ENCODE measurements at regions not wholly inside any gene's neighbourhood (a gene's known extent, or its start where the extent isn't known, plus 50 kb on each side); places are given as distances from the start of the nearest gene placed in this dataset.

DNA sequence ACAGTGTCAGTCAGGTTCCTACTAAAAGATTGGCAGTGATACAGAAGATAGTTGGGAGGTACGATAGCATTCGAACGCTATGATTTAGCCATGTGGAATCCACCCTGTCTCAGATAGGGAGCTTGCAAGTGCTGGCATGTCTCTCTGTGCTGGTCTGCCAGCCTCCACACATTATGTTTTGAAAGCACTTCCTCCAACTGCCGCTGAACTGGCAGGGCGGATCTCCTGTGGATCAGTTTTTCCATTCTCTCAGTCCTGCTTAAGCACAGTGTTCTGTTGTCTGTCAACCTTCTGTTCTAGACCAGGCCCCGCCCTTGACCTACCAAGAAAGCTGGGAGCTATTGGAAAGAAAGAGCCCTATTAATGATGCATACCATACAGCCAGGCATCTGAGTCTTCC lies 65.5 kb upstream of the PALMD start:
- TF ChIP-seq POLR2A (IDR thresholded peaks at IDR 0.05), result no peak
- TF ChIP-seq, protein P1, sequence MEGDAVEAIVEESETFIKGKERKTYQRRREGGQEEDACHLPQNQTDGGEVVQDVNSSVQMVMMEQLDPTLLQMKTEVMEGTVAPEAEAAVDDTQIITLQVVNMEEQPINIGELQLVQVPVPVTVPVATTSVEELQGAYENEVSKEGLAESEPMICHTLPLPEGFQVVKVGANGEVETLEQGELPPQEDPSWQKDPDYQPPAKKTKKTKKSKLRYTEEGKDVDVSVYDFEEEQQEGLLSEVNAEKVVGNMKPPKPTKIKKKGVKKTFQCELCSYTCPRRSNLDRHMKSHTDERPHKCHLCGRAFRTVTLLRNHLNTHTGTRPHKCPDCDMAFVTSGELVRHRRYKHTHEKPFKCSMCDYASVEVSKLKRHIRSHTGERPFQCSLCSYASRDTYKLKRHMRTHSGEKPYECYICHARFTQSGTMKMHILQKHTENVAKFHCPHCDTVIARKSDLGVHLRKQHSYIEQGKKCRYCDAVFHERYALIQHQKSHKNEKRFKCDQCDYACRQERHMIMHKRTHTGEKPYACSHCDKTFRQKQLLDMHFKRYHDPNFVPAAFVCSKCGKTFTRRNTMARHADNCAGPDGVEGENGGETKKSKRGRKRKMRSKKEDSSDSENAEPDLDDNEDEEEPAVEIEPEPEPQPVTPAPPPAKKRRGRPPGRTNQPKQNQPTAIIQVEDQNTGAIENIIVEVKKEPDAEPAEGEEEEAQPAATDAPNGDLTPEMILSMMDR (IDR thresholded peaks at IDR 0.05), result peak in 3 of 6 experiments; percentile 39 to 59 (median 44)
- Histone ChIP-seq H3K27me3 (no peaks in the 10 kb centered on the region), H3K27ac (peak overlapping the region; percentile 40 to 78 (median 76)), H3K4me3 (no peak overlapping the region), H3K9me3 (no peaks in the 10 kb centered on the region), H3K4me1 (peaks cover 0 to 24% (median 11%) of the 10 kb centered on the region in 3 donors), H3K36me3 (no peaks in the 10 kb centered on the region)
- 41 to 54% methylated on average over 5 of the region's 6 CpGs for WGBS, 2 donors
- intact Hi-C loops (cut with DNase I), result no loop called here
- DNase-seq, result no peak

DNA sequence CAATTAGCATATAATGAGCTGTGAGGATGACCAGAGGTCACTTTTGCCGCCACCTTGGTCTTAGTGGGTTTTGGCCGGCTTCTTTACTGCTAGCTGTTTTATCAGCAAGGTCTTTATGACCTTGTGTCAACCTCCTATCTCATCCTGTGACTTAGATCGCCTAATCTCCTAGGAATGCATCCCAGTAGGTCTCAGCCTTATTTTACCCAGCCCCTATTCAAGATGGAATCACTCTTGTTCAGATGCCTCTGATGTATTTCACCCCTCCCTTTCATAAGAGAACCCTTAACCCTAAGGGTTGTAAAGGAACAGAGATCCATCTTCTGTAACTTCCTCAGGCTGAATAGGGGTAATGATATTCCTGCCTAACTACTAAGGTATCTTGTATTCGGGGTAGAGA lies 58.9 kb upstream of the PALMD start:
- no peaks in the 10 kb centered on the region for H3K9me3 ChIP-seq
- DNase-seq, result no peak
- 75 to 79% methylated on average over 4 of the region's 4 CpGs for WGBS, 2 donors
- no peaks in the 10 kb centered on the region for H3K36me3 ChIP-seq
- H3K4me1 ChIP-seq, result peaks cover 0 to 5% (median 0%) of the 10 kb centered on the region in 3 donors
- H3K27ac ChIP-seq, result no peak overlapping the region
- no peaks in the 10 kb centered on the region for H3K27me3 ChIP-seq
- no peak overlapping the region for H3K4me3 ChIP-seq
- no peak for TF ChIP-seq POLR2A (IDR thresholded peaks at IDR 0.05)
- TF ChIP-seq, protein P1 (IDR thresholded peaks at IDR 0.05), result no peak
- intact Hi-C loops (cut with DNase I), result no loop called here

DNA sequence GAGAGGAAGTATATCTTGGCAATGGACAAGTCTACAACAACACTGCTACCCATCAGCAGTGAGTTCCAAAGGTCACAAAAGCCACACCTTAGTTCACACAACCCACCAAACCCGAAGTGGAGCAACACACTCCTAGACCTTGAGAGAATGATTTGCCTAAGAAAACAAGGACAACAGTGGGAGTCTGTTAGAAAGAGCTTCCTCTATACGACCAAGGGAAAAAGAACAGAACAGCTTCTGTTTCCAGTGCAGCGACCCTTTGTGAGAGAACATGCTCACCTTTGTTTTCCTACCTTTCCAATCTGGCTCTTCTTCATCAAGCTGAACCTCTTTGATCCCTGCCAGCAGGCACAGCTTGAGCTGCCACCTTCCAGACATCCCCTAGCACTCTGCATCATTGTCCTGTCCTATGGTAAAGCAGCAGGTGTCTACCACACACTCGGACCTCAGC lies 56.7 kb upstream of the PALMD start:
- intact Hi-C loops (cut with DNase I), result no loop called here
- no peak overlapping the region for H3K4me3 ChIP-seq
- H3K4me1 ChIP-seq, result peaks cover 0 to 5% (median 0%) of the 10 kb centered on the region in 3 donors
- no peak for TF ChIP-seq POLR2A (IDR thresholded peaks at IDR 0.05)
- TF ChIP-seq, protein P1 (IDR thresholded peaks at IDR 0.05), result no peak
- no peaks in the 10 kb centered on the region for H3K27me3 ChIP-seq
- H3K27ac ChIP-seq, result no peak overlapping the region
- H3K36me3 ChIP-seq, result no peaks in the 10 kb centered on the region
- no peak for DNase-seq
- 61 to 69% methylated on average over 4 of the region's 4 CpGs for WGBS, 2 donors
- H3K9me3 ChIP-seq, result no peaks in the 10 kb centered on the region

DNA sequence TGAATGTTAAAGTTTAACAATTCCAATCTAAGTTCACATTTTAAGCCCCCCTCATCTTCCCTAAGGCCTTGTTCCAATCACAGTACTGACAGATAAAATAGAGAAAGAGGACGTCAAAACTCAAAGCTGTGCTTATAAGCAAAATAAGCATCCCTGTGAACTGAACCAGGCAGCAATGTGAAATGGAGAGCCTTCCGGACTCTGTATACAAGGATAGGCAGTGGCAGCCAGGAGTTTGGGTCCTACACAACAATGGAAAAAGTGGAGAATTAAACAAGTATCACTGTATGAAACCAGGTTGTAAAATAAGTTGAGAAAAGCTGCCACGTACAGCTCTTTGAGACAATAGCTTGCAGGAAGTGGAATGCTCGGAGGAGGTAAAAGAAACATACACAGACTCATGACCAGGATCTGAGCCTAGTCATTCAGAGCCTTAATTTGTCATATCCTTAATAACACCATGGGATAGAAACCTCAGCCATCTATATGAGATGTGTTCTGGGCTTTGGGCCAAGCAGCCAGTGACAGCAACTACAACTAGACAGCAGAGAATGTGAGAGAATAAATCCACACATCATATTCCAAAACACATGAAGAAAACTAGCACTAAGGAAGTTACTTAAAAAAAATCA lies 55.2 kb upstream of the PALMD start:
- no peaks in the 10 kb centered on the region for H3K27me3 ChIP-seq
- no peak overlapping the region for H3K4me3 ChIP-seq
- H3K36me3 ChIP-seq, result no peaks in the 10 kb centered on the region
- no peaks in the 10 kb centered on the region for H3K9me3 ChIP-seq
- WGBS, 2 donors, result 55 to 56% methylated on average over 3 to 4 of the region's 4 CpGs
- intact Hi-C loops (cut with DNase I), result no loop called here
- no peak for TF ChIP-seq POLR2A (IDR thresholded peaks at IDR 0.05)
- TF ChIP-seq, protein P1 (IDR thresholded peaks at IDR 0.05), result no peak
- H3K27ac ChIP-seq, result peak overlapping the region in 2 of 4 donors; percentile 22 to 62
- DNase-seq, result no peak
- peaks cover 0 to 5% (median 0%) of the 10 kb centered on the region in 3 donors for H3K4me1 ChIP-seq

DNA sequence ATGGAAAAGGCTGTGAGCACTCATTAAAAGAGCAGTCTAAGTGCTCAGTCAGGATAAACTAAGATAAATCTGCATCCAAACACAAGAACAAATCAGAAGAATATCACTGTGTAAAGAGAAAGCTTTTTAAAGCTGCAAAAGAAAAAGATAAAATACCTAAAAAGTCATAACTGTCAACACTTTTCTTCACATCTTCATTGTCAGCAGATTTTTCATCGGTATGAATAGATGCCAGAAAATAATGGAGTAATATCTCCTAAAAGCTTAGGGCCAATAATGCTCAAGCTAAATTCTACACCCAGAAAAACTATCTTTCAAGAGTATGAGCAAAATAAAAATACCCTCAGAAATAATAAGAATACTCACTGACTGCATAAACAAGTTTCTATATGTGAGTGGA lies 54.0 kb upstream of the PALMD start:
- Histone ChIP-seq H3K36me3 (no peaks in the 10 kb centered on the region), H3K9me3 (no peaks in the 10 kb centered on the region), H3K27me3 (no peaks in the 10 kb centered on the region), H3K27ac (no peak overlapping the region), H3K4me3 (no peak overlapping the region), H3K4me1 (peaks cover 0 to 5% (median 0%) of the 10 kb centered on the region in 3 donors)
- DNase-seq, result no peak
- intact Hi-C loops (cut with DNase I), result no loop called here
- TF ChIP-seq, protein P1 (IDR thresholded peaks at IDR 0.05), result no peak
- TF ChIP-seq POLR2A (IDR thresholded peaks at IDR 0.05), result no peak
- 77 to 83% methylated on average over 1 of the region's 1 CpG for WGBS, 2 donors
